UCSD-AML1 (cell line): ENCODE measurements at regions not wholly inside any gene's neighbourhood (a gene's known extent, or its start where the extent isn't known, plus 50 kb on each side); places are given as distances from the start of the nearest gene placed in this dataset.
"Not testable (repeated sequence)": the region's sequence is repeated elsewhere in the genome, so short reads cannot be mapped to it uniquely, and the experiment has no call there.

Experiments
- DNase-seq: peaks from one replicate; lab custom pipeline; 2025; ENCODE audit not compliant: unreplicated experiment; lab: John Stamatoyannopoulos, UW

- no peak for DNase-seq
Measured at GRCh38 chr6:26257272-26257671, 107.7 kb upstream of the BTN3A2 start.

GRCh38 chr6:26258212-26258977 lies 106.6 kb upstream of the BTN3A2 start:
- no peak for DNase-seq

GRCh38 chr6:26260110-26260637 lies 104.8 kb upstream of the BTN3A2 start:
- DNase-seq: no peak

GRCh38 chr6:26260725-26261490 lies 104.1 kb upstream of the BTN3A2 start:
- DNase-seq: no peak

GRCh38 chr6:26264547-26264946 lies 100.5 kb upstream of the BTN3A2 start:
- no peak for DNase-seq

- no peak for DNase-seq
Measured at GRCh38 chr6:26267083-26267589, 97.9 kb upstream of the BTN3A2 start.

- DNase-seq: no peak
Measured at GRCh38 chr6:26268659-26269402, 96.2 kb upstream of the BTN3A2 start.

- DNase-seq: no peak
Measured at GRCh38 chr6:26269531-26270485, 95.2 kb upstream of the BTN3A2 start.

- DNase-seq: no peak
Measured at GRCh38 chr6:26270486-26270861, 94.5 kb upstream of the BTN3A2 start.

- DNase-seq: peak; percentile 59
Measured at GRCh38 chr6:26270903-26271667, 93.9 kb upstream of the BTN3A2 start.

- DNase-seq: no peak
Measured at GRCh38 chr6:26271668-26272024, 93.4 kb upstream of the BTN3A2 start.

- DNase-seq: peak; percentile 39
Measured at GRCh38 chr6:26272171-26272637, 92.8 kb upstream of the BTN3A2 start.

GRCh38 chr6:26273673-26274588 lies 91.1 kb upstream of the BTN3A2 start:
- DNase-seq: no peak

- DNase-seq: no peak
Measured at GRCh38 chr6:26275663-26276062, 89.3 kb upstream of the BTN3A2 start.

GRCh38 chr6:26276841-26277648 lies 88.0 kb upstream of the BTN3A2 start:
- DNase-seq: no peak

- no peak for DNase-seq
Measured at GRCh38 chr6:26278536-26278935, 86.5 kb upstream of the BTN3A2 start.

GRCh38 chr6:26279371-26279770 lies 85.6 kb upstream of the BTN3A2 start:
- DNase-seq: not testable (repeated sequence)
